Loucy (cell line): ENCODE measurements at regions not wholly inside any gene's neighbourhood (a gene's known extent, or its start where the extent isn't known, plus 50 kb on each side); places are given as distances from the start of the nearest gene placed in this dataset.

Experiments
- EZH2phosphoT487 ChIP-seq: fragments of 200-600 bp; IDR thresholded peaks from 2 replicates; pipeline ENCODE4 v1.6.1; 2018; ENCODE audit warnings: antibody characterized with exemption, mild to moderate bottlenecking, moderate library complexity, borderline replicate concordance
- TF ChIP-seq, protein P1 (sequence below): fragments of 200-600 bp; sonication (generic); conservative IDR thresholded peaks from 2 replicates; pipeline ENCODE4 v1.5.1; 2014; ENCODE audit warnings: mild to moderate bottlenecking, antibody characterized with exemption, low read length

DNA sequence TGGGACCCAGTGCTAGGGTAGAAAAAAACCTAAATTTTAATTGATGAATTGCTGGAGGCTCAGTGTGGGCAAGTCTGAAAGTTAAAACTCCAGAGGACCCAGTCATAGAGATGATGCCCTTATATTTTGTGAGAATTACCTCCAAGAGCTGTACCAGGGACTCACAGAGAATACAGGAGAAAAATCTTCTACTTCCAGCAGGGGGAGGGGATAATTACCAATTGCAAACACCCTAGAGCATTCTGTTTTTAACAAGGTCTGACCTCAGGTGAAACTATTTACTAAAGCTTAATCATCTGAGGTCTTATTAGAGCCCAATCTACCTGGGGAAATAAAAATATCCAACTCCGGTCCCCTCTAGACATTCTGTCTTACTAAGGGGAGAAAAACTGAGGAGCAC is 994.7 kb upstream of the MIR17HG start:
- TF ChIP-seq, protein P1, sequence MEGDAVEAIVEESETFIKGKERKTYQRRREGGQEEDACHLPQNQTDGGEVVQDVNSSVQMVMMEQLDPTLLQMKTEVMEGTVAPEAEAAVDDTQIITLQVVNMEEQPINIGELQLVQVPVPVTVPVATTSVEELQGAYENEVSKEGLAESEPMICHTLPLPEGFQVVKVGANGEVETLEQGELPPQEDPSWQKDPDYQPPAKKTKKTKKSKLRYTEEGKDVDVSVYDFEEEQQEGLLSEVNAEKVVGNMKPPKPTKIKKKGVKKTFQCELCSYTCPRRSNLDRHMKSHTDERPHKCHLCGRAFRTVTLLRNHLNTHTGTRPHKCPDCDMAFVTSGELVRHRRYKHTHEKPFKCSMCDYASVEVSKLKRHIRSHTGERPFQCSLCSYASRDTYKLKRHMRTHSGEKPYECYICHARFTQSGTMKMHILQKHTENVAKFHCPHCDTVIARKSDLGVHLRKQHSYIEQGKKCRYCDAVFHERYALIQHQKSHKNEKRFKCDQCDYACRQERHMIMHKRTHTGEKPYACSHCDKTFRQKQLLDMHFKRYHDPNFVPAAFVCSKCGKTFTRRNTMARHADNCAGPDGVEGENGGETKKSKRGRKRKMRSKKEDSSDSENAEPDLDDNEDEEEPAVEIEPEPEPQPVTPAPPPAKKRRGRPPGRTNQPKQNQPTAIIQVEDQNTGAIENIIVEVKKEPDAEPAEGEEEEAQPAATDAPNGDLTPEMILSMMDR, result no peak
- no peak for TF ChIP-seq EZH2phosphoT487
